B cell (primary cell): ENCODE measurements at regions not wholly inside any gene's neighbourhood (a gene's known extent, or its start where the extent isn't known, plus 50 kb on each side); places are given as distances from the start of the nearest gene placed in this dataset.

Experiments used
- ATAC-seq: fragments of 200-7000 bp; cut with Tn5 transposase; one replicate; pipeline ENCODE4 v1.10.0; 2021; ENCODE audit warnings: low read depth, mild to moderate bottlenecking, moderate number of reproducible peaks, moderate library complexity
- CTCF ChIA-PET: fragments of 350-600 bp; sonication (Branson Sonifier 250); formaldehyde crosslinking; loops from one replicate; lab custom pipeline; 2021; ENCODE audit warnings: antibody characterized with exemption, inconsistent platforms; lab: Charles Lee
- POLR2A ChIA-PET: fragments of 350-600 bp; sonication (Branson Sonifier 250); formaldehyde crosslinking; loops from one replicate; lab custom pipeline; 2021; ENCODE audit warnings: antibody characterized with exemption; lab: Charles Lee
- DNase-seq: peaks from one replicate; pipeline ENCODE4 v3.0.0; 2013
- H2AFZ ChIP-seq: 2 replicates; pipeline ENCODE4 v1.6.1; 2012; ENCODE audit warnings: mild to moderate bottlenecking, low read depth, low read length; ENCODE audit not compliant: insufficient read depth, poor library complexity, severe bottlenecking
- H3K27ac ChIP-seq, 2 donors: 1 replicate in 1 of 2; 2 replicates in 1 of 2; pipeline ENCODE4 v1.5.1; 2012 to 2013; ENCODE audit warnings: low read length in 2 of 2, mild to moderate bottlenecking in 2 of 2, moderate library complexity in 1 of 2
- H3K27me3 ChIP-seq, 4 experiments: fragments of 200-600 bp in 1 of 4; sonication (generic) in 1 of 4; replicated peaks in 1 of 4; 1 replicate in 2 of 4; 2 replicates in 2 of 4; pipeline versions ENCODE4 v1.6.1 to v1.7.0; 2013 to 2016; ENCODE audit warnings: low read length in 3 of 4, mild to moderate bottlenecking in 2 of 4, mixed read lengths in 1 of 4, moderate library complexity in 1 of 4; ENCODE audit not compliant: insufficient read depth in 4 of 4, control insufficient read depth in 3 of 4; ENCODE audit errors: control extremely low read depth in 1 of 4
- H3K36me3 ChIP-seq, 2 experiments: replicated peaks in 1 of 2; 1 replicate in 1 of 2; 2 replicates in 1 of 2; pipeline versions ENCODE4 v1.6.1 to v1.7.1; 2013; ENCODE audit warnings: low read length in 1 of 2; ENCODE audit not compliant: insufficient read depth in 2 of 2, control insufficient read depth in 1 of 2; ENCODE audit errors: control extremely low read depth in 1 of 2, extremely low read depth in 1 of 2
- H3K4me1 ChIP-seq, 2 donors: fragments of 200-600 bp in 1 of 2; sonication (generic) in 1 of 2; 1 replicate in 1 of 2; 2 replicates in 1 of 2; pipeline versions ENCODE4 v1.5.1 to v1.6.1; 2013 to 2017; ENCODE audit warnings: low read length in 2 of 2; ENCODE audit not compliant: control insufficient read depth in 2 of 2, insufficient read depth in 2 of 2
- H3K4me2 ChIP-seq: replicated peaks from 2 replicates; pipeline ENCODE3; 2012; ENCODE audit warnings: mild to moderate bottlenecking, low read depth, low read length; ENCODE audit not compliant: poor library complexity, severe bottlenecking
- H3K4me3 ChIP-seq, 5 experiments: fragments of 200-600 bp in 1 of 5; sonication (generic) in 1 of 5; 1 replicate in 3 of 5; 2 replicates in 2 of 5; pipeline versions ENCODE4 v1.5.1 to v1.7.0; 2011 to 2016; ENCODE audit warnings: low read length in 4 of 5, mild to moderate bottlenecking in 4 of 5, low read depth in 2 of 5, control low read depth in 1 of 5, moderate library complexity in 1 of 5; ENCODE audit not compliant: insufficient read depth in 1 of 5; ENCODE audit errors: control extremely low read depth in 1 of 5, extremely low read depth in 1 of 5
- H3K79me2 ChIP-seq: fragments of 200-600 bp; sonication (generic); one replicate; pipeline ENCODE4 v1.6.0; 2016; ENCODE audit warnings: low read length; ENCODE audit not compliant: control insufficient read depth, insufficient read depth
- H3K9ac ChIP-seq: fragments of 200-600 bp; sonication (generic); 2 replicates; pipeline ENCODE4 v1.6.1; 2017; ENCODE audit warnings: mild to moderate bottlenecking, low read length, moderate library complexity
- H3K9me3 ChIP-seq, 3 donors: one replicate each; pipeline versions ENCODE4 v1.6.1 to v1.7.1; 2013; ENCODE audit warnings: low read length in 2 of 3; ENCODE audit not compliant: control insufficient read depth in 2 of 3, insufficient read depth in 1 of 3; ENCODE audit errors: control extremely low read depth in 1 of 3
- H4K20me1 ChIP-seq: 2 replicates; pipeline ENCODE4 v1.6.0; 2012; ENCODE audit warnings: mild to moderate bottlenecking, low read length; ENCODE audit not compliant: insufficient read depth, control insufficient read depth, poor library complexity, severe bottlenecking
- H3K27ac Mint-ChIP-seq: one replicate; pipeline ENCODE4 v1.8.0; 2021; ENCODE audit warnings: mixed read lengths
- H3K27me3 Mint-ChIP-seq: one replicate; pipeline ENCODE4 v1.8.0; 2021; ENCODE audit warnings: mixed read lengths
- H3K4me1 Mint-ChIP-seq: one replicate; pipeline ENCODE4 v1.8.0; 2021; ENCODE audit warnings: mixed read lengths
- H3K4me3 Mint-ChIP-seq: one replicate; pipeline ENCODE4 v1.8.0; 2021; ENCODE audit warnings: mixed read lengths
- H3K9me3 Mint-ChIP-seq: one replicate; pipeline ENCODE4 v1.8.0; 2022; ENCODE audit warnings: mixed read lengths; ENCODE audit not compliant: insufficient read depth
- CTCF ChIP-seq: fragments of 200-600 bp; IDR thresholded peaks from one replicate; pipeline ENCODE4 v1.8.0; 2022; ENCODE audit warnings: antibody characterized with exemption, mild to moderate bottlenecking
- EZH2 ChIP-seq: IDR thresholded peaks from 2 replicates; pipeline ENCODE4 v1.6.1; 2012; ENCODE audit warnings: borderline replicate concordance, low read depth, mild to moderate bottlenecking, moderate library complexity, low read length; ENCODE audit not compliant: insufficient read depth, poor library complexity, severe bottlenecking
- whole genome bisulfite sequencing: methylation state at CpG from one replicate; pipeline ENCODE4 v1.1.5; 2013; ENCODE audit warnings: missing lambda C conversion rate; ENCODE audit not compliant: insufficient coverage; 5-methylcytosine and 5-hydroxymethylcytosine counted together
- intact Hi-C: fragments of 100-400 bp; cut with micrococcal nuclease; formaldehyde crosslinking; loops from one replicate; pipeline ENCODE4 v1.10.0; 2022

GRCh38 chr3:22450786-22451400, 699.9 kb upstream of the ZNF385D start:
- no peak overlapping the region for H2AFZ ChIP-seq
- no peaks in the 10 kb centered on the region for H4K20me1 ChIP-seq
- H3K4me3 ChIP-seq: no peak overlapping the region
- no peak overlapping the region for H3K27ac Mint-ChIP-seq
- 83% methylated on average over 2 of the region's 5 CpGs for WGBS
- H3K4me2 ChIP-seq: no peak overlapping the region
- no peak overlapping the region for H3K4me3 Mint-ChIP-seq
- ATAC-seq (no peak), DNase-seq (no peak)
- no peaks in the 10 kb centered on the region for H3K27me3 Mint-ChIP-seq
- no peaks in the 10 kb centered on the region for H3K4me1 Mint-ChIP-seq
- no peaks in the 10 kb centered on the region for H3K79me2 ChIP-seq
- H3K27ac ChIP-seq: no peak overlapping the region
- ChIA-PET POLR2A (no interaction called here), CTCF (no interaction called here)
- no peaks in the 10 kb centered on the region for H3K9me3 ChIP-seq
- no peaks in the 10 kb centered on the region for H3K27me3 ChIP-seq
- TF ChIP-seq EZH2 (no peak), CTCF (no peak)
- intact Hi-C loops: no loop called here
- H3K9ac ChIP-seq: no peak overlapping the region
- no peaks in the 10 kb centered on the region for H3K9me3 Mint-ChIP-seq
- no peaks in the 10 kb centered on the region for H3K4me1 ChIP-seq
- no peaks in the 10 kb centered on the region for H3K36me3 ChIP-seq

- POLR2A ChIA-PET: no interaction called here
- Histone ChIP-seq H3K79me2 (no peaks in the 10 kb centered on the region), H3K9ac (no peak overlapping the region), H3K4me3 (no peak overlapping the region), H3K27me3 (no peaks in the 10 kb centered on the region), H4K20me1 (no peaks in the 10 kb centered on the region), H3K27ac (no peak overlapping the region), H3K4me1 (no peaks in the 10 kb centered on the region), H3K9me3 (no peaks in the 10 kb centered on the region), H2AFZ (no peak overlapping the region), H3K4me2 (no peak overlapping the region), H3K36me3 (no peaks in the 10 kb centered on the region)
- Mint-ChIP-seq H3K4me1 (no peaks in the 10 kb centered on the region), H3K27ac (no peak overlapping the region), H3K4me3 (no peak overlapping the region), H3K27me3 (no peaks in the 10 kb centered on the region), H3K9me3 (no peaks in the 10 kb centered on the region)
- CTCF ChIA-PET: no interaction called here
- DNase-seq (no peak), ATAC-seq (no peak)
- WGBS: no CpG with 5 or more reads among the region's 2 CpGs
- TF ChIP-seq CTCF (no peak), EZH2 (no peak)
- intact Hi-C loops: no loop called here
Observed at GRCh38 chr3:22451501-22451900, 700.5 kb upstream of the ZNF385D start.
